Vagina (tissue), 2 donors: ENCODE measurements at regions not wholly inside any gene's neighbourhood (a gene's known extent, or its start where the extent isn't known, plus 50 kb on each side); places are given as distances from the start of the nearest gene placed in this dataset.

Source experiments
- DNase-seq, 2 donors: peaks; one replicate each; pipeline ENCODE4 v3.0.0-alpha.2; 2017; ENCODE audit errors: extremely low spot score in 2 of 2
- H3K27ac ChIP-seq: fragments of 200-600 bp; sonication (generic); one replicate; pipeline ENCODE4 v1.5.1; 2019
- H3K27me3 ChIP-seq: fragments of 200-600 bp; sonication (generic); one replicate; pipeline ENCODE4 v1.5.1; 2019
- H3K36me3 ChIP-seq, 2 donors: fragments of 200-600 bp; sonication (generic); one replicate each; pipeline ENCODE4 v1.5.1; 2017 to 2019
- H3K4me1 ChIP-seq: fragments of 200-600 bp; sonication (generic); one replicate; pipeline ENCODE4 v1.5.1; 2019
- H3K4me3 ChIP-seq, 2 donors: fragments of 200-600 bp; sonication (generic); 1 replicate in 1 of 2; 2 replicates in 1 of 2; pipeline ENCODE4 v1.5.1; 2016 to 2019
- H3K9me3 ChIP-seq: fragments of 200-600 bp; sonication (generic); one replicate; pipeline ENCODE4 v1.5.1; 2019
- POLR2A ChIP-seq, 2 donors: fragments of 450-650 bp; IDR thresholded peaks; one replicate each; pipeline ENCODE4 v1.6.1; 2017; ENCODE audit warnings: antibody characterized with exemption in 2 of 2, mild to moderate bottlenecking in 2 of 2, moderate library complexity in 2 of 2
- POLR2AphosphoS5 ChIP-seq, 2 donors: sonication (generic); formaldehyde crosslinking; IDR thresholded peaks; one replicate each; pipeline ENCODE4 v1.9.0; 2017; ENCODE audit warnings: antibody characterized with exemption in 2 of 2, mild to moderate bottlenecking in 2 of 2, low read depth in 1 of 2; ENCODE audit not compliant: insufficient read depth in 1 of 2
- intact Hi-C: fragments of 100-400 bp; cut with DNase I; formaldehyde crosslinking; loops from one replicate; pipeline ENCODE4 v1.15.1; 2023
- TF ChIP-seq, protein P1 (sequence below), 3 experiments: fragments of 450-650 bp in 2 of 3; fragments of 200-600 bp in 1 of 3; sonication (generic) in 1 of 3; IDR thresholded peaks; one replicate each; pipeline ENCODE4 v1.5.1; 2017 to 2019; ENCODE audit warnings: antibody characterized with exemption in 3 of 3, mild to moderate bottlenecking in 2 of 3, moderate library complexity in 2 of 3

GRCh38 chr2:223528036-223528435 is 74.1 kb downstream of the SCG2 start:
- Histone ChIP-seq H3K4me3 (no peak overlapping the region), H3K9me3 (no peaks in the 10 kb centered on the region), H3K4me1 (no peaks in the 10 kb centered on the region), H3K27ac (no peak overlapping the region), H3K36me3 (no peaks in the 10 kb centered on the region), H3K27me3 (no peaks in the 10 kb centered on the region)
- TF ChIP-seq POLR2AphosphoS5 (IDR thresholded peaks at IDR 0.05; ENCODE audit: insufficient read depth in 1 of 2, low read depth in 1 of 2) (no peak), POLR2A (IDR thresholded peaks at IDR 0.05) (no peak)
- TF ChIP-seq, protein P1, sequence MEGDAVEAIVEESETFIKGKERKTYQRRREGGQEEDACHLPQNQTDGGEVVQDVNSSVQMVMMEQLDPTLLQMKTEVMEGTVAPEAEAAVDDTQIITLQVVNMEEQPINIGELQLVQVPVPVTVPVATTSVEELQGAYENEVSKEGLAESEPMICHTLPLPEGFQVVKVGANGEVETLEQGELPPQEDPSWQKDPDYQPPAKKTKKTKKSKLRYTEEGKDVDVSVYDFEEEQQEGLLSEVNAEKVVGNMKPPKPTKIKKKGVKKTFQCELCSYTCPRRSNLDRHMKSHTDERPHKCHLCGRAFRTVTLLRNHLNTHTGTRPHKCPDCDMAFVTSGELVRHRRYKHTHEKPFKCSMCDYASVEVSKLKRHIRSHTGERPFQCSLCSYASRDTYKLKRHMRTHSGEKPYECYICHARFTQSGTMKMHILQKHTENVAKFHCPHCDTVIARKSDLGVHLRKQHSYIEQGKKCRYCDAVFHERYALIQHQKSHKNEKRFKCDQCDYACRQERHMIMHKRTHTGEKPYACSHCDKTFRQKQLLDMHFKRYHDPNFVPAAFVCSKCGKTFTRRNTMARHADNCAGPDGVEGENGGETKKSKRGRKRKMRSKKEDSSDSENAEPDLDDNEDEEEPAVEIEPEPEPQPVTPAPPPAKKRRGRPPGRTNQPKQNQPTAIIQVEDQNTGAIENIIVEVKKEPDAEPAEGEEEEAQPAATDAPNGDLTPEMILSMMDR (IDR thresholded peaks at IDR 0.05), result no peak
- DNase-seq, result no peak
- intact Hi-C loops, result no loop called here

DNA sequence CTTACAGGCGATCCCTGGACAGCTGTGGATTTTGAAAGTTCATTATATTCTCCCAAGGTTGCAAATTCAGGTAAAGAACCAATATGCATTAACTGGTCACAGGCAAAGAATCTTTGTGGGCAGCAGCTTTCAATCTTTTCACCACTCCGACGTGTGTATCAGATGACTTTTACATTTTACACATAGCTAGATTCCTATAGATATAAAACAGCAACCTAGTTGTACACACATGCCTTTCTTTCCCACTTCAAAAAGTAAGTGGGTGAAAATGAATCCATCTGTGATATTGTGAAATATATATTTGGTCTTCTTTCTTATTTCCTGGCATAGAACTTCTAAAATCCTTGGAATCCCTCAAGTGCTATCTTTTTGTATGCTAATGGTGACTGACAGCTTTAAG is 72.5 kb downstream of the SCG2 start:
- intact Hi-C loops, result no loop called here
- H3K27me3 ChIP-seq, result no peaks in the 10 kb centered on the region
- H3K27ac ChIP-seq, result no peak overlapping the region
- no peak for TF ChIP-seq POLR2A (IDR thresholded peaks at IDR 0.05)
- H3K9me3 ChIP-seq, result no peaks in the 10 kb centered on the region
- H3K36me3 ChIP-seq, result no peaks in the 10 kb centered on the region
- H3K4me1 ChIP-seq, result no peaks in the 10 kb centered on the region
- no peak overlapping the region for H3K4me3 ChIP-seq
- no peak for DNase-seq

- H3K27me3 ChIP-seq, result no peaks in the 10 kb centered on the region
- H3K4me3 ChIP-seq, result no peak overlapping the region
- H3K4me1 ChIP-seq, result no peaks in the 10 kb centered on the region
- H3K27ac ChIP-seq, result no peak overlapping the region
- DNase-seq, result no peak
- H3K9me3 ChIP-seq, result no peaks in the 10 kb centered on the region
- no peaks in the 10 kb centered on the region for H3K36me3 ChIP-seq
- intact Hi-C loops, result no loop called here
- TF ChIP-seq POLR2A (IDR thresholded peaks at IDR 0.05) (no peak), POLR2AphosphoS5 (IDR thresholded peaks at IDR 0.05; ENCODE audit: insufficient read depth in 1 of 2, low read depth in 1 of 2) (no peak)
- TF ChIP-seq, protein P1 (IDR thresholded peaks at IDR 0.05), result no peak
Measured at GRCh38 chr2:223530811-223531210, 71.3 kb downstream of the SCG2 start.

GRCh38 chr2:223532161-223532560 is 70.0 kb downstream of the SCG2 start:
- H3K36me3 ChIP-seq, result no peaks in the 10 kb centered on the region
- no peak overlapping the region for H3K4me3 ChIP-seq
- H3K27me3 ChIP-seq, result no peaks in the 10 kb centered on the region
- no peak for DNase-seq
- no peak overlapping the region for H3K27ac ChIP-seq
- H3K9me3 ChIP-seq, result no peaks in the 10 kb centered on the region
- intact Hi-C loops, result no loop called here
- H3K4me1 ChIP-seq, result peaks cover 3% of the 10 kb centered on the region
- TF ChIP-seq, protein P1 (IDR thresholded peaks at IDR 0.05), result no peak
- TF ChIP-seq POLR2A (IDR thresholded peaks at IDR 0.05), result no peak
- TF ChIP-seq POLR2AphosphoS5 (IDR thresholded peaks at IDR 0.05; ENCODE audit: insufficient read depth in 1 of 2, low read depth in 1 of 2), result no peak

DNA sequence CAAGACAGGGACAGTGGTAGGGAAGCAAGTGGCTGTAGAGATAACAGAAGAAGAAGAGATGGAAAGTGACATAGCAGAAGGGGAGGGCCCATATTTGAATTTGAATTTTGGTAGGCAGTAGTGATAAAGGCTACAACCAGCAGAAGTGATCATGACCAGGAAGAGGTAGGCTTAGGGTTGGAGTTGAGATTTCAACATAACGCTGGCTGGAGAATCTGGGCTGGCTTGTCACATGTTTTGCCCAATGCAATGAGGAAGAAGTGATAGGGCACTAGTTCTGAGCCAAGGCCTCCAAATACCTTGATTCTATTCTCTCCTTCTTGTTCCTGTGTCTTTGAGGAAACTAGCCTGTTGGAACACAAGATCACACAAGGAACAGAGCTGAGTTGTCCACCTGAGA is 69.4 kb downstream of the SCG2 start:
- no peak for TF ChIP-seq POLR2AphosphoS5 (IDR thresholded peaks at IDR 0.05; ENCODE audit: insufficient read depth in 1 of 2, low read depth in 1 of 2)
- TF ChIP-seq POLR2A (IDR thresholded peaks at IDR 0.05), result no peak
- TF ChIP-seq, protein P1 (IDR thresholded peaks at IDR 0.05), result no peak
- intact Hi-C loops, result no loop called here

DNA sequence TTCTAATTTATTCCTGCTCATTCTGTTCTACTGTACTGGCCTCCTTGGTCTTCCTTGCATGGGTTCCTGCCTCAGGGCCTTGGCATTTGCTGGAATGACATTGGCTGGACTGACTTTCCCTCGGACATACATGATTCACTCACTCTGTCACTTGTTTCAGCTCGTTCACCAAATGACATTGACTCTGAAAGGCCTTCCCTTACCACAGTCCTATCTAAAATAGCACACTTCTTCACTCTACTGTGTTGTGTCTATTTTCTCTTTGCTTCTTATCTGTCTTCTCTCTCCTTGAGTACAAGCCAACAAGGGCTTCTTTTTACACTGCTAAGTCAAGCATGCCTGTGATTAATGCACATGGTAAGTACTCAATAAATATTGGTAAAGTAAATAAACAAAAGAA is 65.6 kb downstream of the SCG2 start:
- Histone ChIP-seq H3K27ac (no peak overlapping the region), H3K4me3 (no peak overlapping the region), H3K9me3 (no peaks in the 10 kb centered on the region), H3K36me3 (no peaks in the 10 kb centered on the region), H3K4me1 (peaks cover 22% of the 10 kb centered on the region), H3K27me3 (no peaks in the 10 kb centered on the region)
- no peak for DNase-seq
- intact Hi-C loops, result no loop called here
- TF ChIP-seq POLR2A (IDR thresholded peaks at IDR 0.05) (no peak), POLR2AphosphoS5 (IDR thresholded peaks at IDR 0.05; ENCODE audit: insufficient read depth in 1 of 2, low read depth in 1 of 2) (no peak)
- TF ChIP-seq, protein P1 (IDR thresholded peaks at IDR 0.05), result no peak

More for the DNA sequence above, 69.4 kb downstream of the SCG2 start:
- Histone ChIP-seq H3K4me3 (no peak overlapping the region), H3K4me1 (peaks cover 8% of the 10 kb centered on the region), H3K27me3 (no peaks in the 10 kb centered on the region), H3K36me3 (no peaks in the 10 kb centered on the region), H3K27ac (no peak overlapping the region), H3K9me3 (no peaks in the 10 kb centered on the region)
- no peak for DNase-seq
